Breast epithelium (tissue), 3 donors: ENCODE measurements at regions not wholly inside any gene's neighbourhood (a gene's known extent, or its start where the extent isn't known, plus 50 kb on each side); places are given as distances from the start of the nearest gene placed in this dataset.

ENCODE experiments used
- CTCF ChIP-seq, 3 donors: fragments of 450-650 bp; IDR thresholded peaks; one replicate each; pipeline ENCODE4 v1.5.1; 2016 to 2017; ENCODE audit warnings: antibody characterized with exemption in 3 of 3, mild to moderate bottlenecking in 3 of 3, moderate library complexity in 3 of 3
- POLR2A ChIP-seq: fragments of 450-650 bp; IDR thresholded peaks from one replicate; pipeline ENCODE4 v1.6.1; 2016; ENCODE audit warnings: antibody characterized with exemption, mild to moderate bottlenecking, moderate library complexity
- POLR2AphosphoS5 ChIP-seq, 3 donors: sonication (generic); formaldehyde crosslinking; IDR thresholded peaks; one replicate each; pipeline ENCODE4 v1.6.1; 2017; ENCODE audit warnings: antibody characterized with exemption in 3 of 3

GRCh38 chr6:120871416-120872261, 462.6 kb downstream of the TBC1D32 start:
- TF ChIP-seq CTCF (IDR thresholded peaks at IDR 0.05) (no peak), POLR2AphosphoS5 (IDR thresholded peaks at IDR 0.05) (no peak), POLR2A (no peak)
